ENCODE measurements at regions not wholly inside any gene's neighbourhood (a gene's known extent, or its start where the extent isn't known, plus 50 kb on each side); places are given as distances from the start of the nearest gene placed in this dataset.

GRCh38 chr1:227459977-227460376, 103.4 kb upstream of the ZNF678 start:
- Histone ChIP-seq H3K9me3 (no peaks in the 10 kb centered on the region), H3K27ac (no peak overlapping the region), H3K36me3 (ENCODE audit: insufficient read depth in 1 of 2, low read depth in 1 of 2) (no peaks in the 10 kb centered on the region), H3K27me3 (ENCODE audit: insufficient read depth in 3 of 3, low read length in 2 of 3) (no peaks in the 10 kb centered on the region), H3K4me3 (no peak overlapping the region), H3K4me1 (no peaks in the 10 kb centered on the region)
- DNase-seq (no peak), ATAC-seq (no peak)
- intact Hi-C loops (cut with DNase I): no loop called here
- WGBS, 3 donors: 33 to 95% (median 95%) methylated on average over 1 of the region's 1 CpG
- TF ChIP-seq CTCF (IDR thresholded peaks at IDR 0.05): no peak

- Histone ChIP-seq H3K27ac (no peak overlapping the region), H3K9me3 (no peaks in the 10 kb centered on the region), H3K4me3 (no peak overlapping the region), H3K36me3 (ENCODE audit: insufficient read depth in 1 of 2, low read depth in 1 of 2) (no peaks in the 10 kb centered on the region), H3K27me3 (ENCODE audit: insufficient read depth in 3 of 3, low read length in 2 of 3) (peaks cover 0 to under 1% (median 0%) of the 10 kb centered on the region in 3 donors), H3K4me1 (no peaks in the 10 kb centered on the region)
- intact Hi-C loops (cut with DNase I): no loop called here
- DNase-seq: no peak
- no peak for TF ChIP-seq CTCF (IDR thresholded peaks at IDR 0.05)
- ATAC-seq: no peak
These were observed 104.0 kb upstream of the ZNF678 start for GRCh38 chr1:227459326-227459841.

- WGBS, 3 donors: 38 to 42% (median 42%) methylated on average over 4 of the region's 4 CpGs
- Histone ChIP-seq H3K4me1 (no peaks in the 10 kb centered on the region), H3K9me3 (no peaks in the 10 kb centered on the region), H3K4me3 (no peak overlapping the region), H3K27ac (no peak overlapping the region), H3K27me3 (ENCODE audit: insufficient read depth in 3 of 3, low read length in 2 of 3) (peaks cover 0 to 19% (median 0%) of the 10 kb centered on the region in 3 donors), H3K36me3 (ENCODE audit: insufficient read depth in 1 of 2, low read depth in 1 of 2) (no peaks in the 10 kb centered on the region)
- ATAC-seq (no peak), DNase-seq (no peak)
- intact Hi-C loops (cut with DNase I): no loop called here
- no peak for TF ChIP-seq CTCF (IDR thresholded peaks at IDR 0.05)
These were observed 108.7 kb upstream of the ZNF678 start for GRCh38 chr1:227454686-227455085.

- intact Hi-C loops (cut with DNase I): no loop called here
- Histone ChIP-seq H3K27ac (no peak overlapping the region), H3K4me1 (no peaks in the 10 kb centered on the region), H3K4me3 (no peak overlapping the region), H3K27me3 (ENCODE audit: insufficient read depth in 3 of 3, low read length in 2 of 3) (peaks cover 0 to 19% (median 0%) of the 10 kb centered on the region in 3 donors), H3K9me3 (no peaks in the 10 kb centered on the region), H3K36me3 (ENCODE audit: insufficient read depth in 1 of 2, low read depth in 1 of 2) (no peaks in the 10 kb centered on the region)
- WGBS, 3 donors: 25 to 38% (median 26%) methylated on average over 9 of the region's 9 CpGs
- no peak for TF ChIP-seq CTCF (IDR thresholded peaks at IDR 0.05)
- no peak for ATAC-seq
- no peak for DNase-seq
These were observed 109.6 kb upstream of the ZNF678 start for GRCh38 chr1:227453631-227454355.

- Histone ChIP-seq H3K27ac (no peak overlapping the region), H3K36me3 (ENCODE audit: insufficient read depth in 1 of 2, low read depth in 1 of 2) (no peaks in the 10 kb centered on the region), H3K9me3 (no peaks in the 10 kb centered on the region), H3K4me1 (no peaks in the 10 kb centered on the region), H3K4me3 (no peak overlapping the region), H3K27me3 (ENCODE audit: insufficient read depth in 3 of 3, low read length in 2 of 3) (peaks cover 0 to 26% (median 0%) of the 10 kb centered on the region in 3 donors)
- no peak for TF ChIP-seq CTCF (IDR thresholded peaks at IDR 0.05)
- intact Hi-C loops (cut with DNase I): no loop called here
- ATAC-seq (no peak), DNase-seq (no peak)
These were observed 111.4 kb upstream of the ZNF678 start for GRCh38 chr1:227451954-227452353.

All from psoas muscle (tissue), 7 donors.